DOHH2 (cell line): ENCODE measurements at regions not wholly inside any gene's neighbourhood (a gene's known extent, or its start where the extent isn't known, plus 50 kb on each side); places are given as distances from the start of the nearest gene placed in this dataset.

Experiments
- CTCF ChIP-seq: fragments of 200-600 bp; sonication (generic); IDR thresholded peaks from one replicate; pipeline ENCODE4 v1.5.1; 2014; ENCODE audit warnings: antibody characterized with exemption, mild to moderate bottlenecking, low read depth, low read length; ENCODE audit not compliant: poor library complexity, severe bottlenecking
- EZH2phosphoT487 ChIP-seq: fragments of 200-600 bp; sonication (generic); IDR thresholded peaks from 2 replicates; pipeline ENCODE4 v1.6.1; 2017; ENCODE audit warnings: borderline replicate concordance, mild to moderate bottlenecking, antibody characterized with exemption, low read length, moderate library complexity, mixed read lengths

GRCh38 chr1:182270731-182271130 lies 120.9 kb downstream of the GLUL start:
- TF ChIP-seq CTCF = no peak
- no peak for TF ChIP-seq EZH2phosphoT487
